Left ventricle myocardium inferior (tissue), 1 donor: ENCODE measurements at regions not wholly inside any gene's neighbourhood (a gene's known extent, or its start where the extent isn't known, plus 50 kb on each side); places are given as distances from the start of the nearest gene placed in this dataset.
"Not testable (repeated sequence)": the region's sequence is repeated elsewhere in the genome, so short reads cannot be mapped to it uniquely, and the experiment has no call there.

Experiments used
- DNase-seq: peaks from one replicate; pipeline ENCODE4 v3.0.0-alpha.2; 2020
- H3K27ac ChIP-seq: fragments of 200-600 bp; replicated peaks from 2 replicates; pipeline ENCODE4 v1.8.0; 2021
- H3K27me3 ChIP-seq: fragments of 200-600 bp; 2 replicates; pipeline ENCODE4 v1.8.0; 2021; ENCODE audit warnings: low read depth
- H3K36me3 ChIP-seq: fragments of 200-600 bp; 2 replicates; pipeline ENCODE4 v1.8.0; 2021
- H3K4me1 ChIP-seq: fragments of 200-600 bp; 2 replicates; pipeline ENCODE4 v1.8.0; 2021
- H3K4me3 ChIP-seq: fragments of 200-600 bp; 2 replicates; pipeline ENCODE4 v1.8.0; 2021; ENCODE audit warnings: mild to moderate bottlenecking, moderate library complexity
- H3K9me3 ChIP-seq: fragments of 200-600 bp; replicated peaks from 2 replicates; pipeline ENCODE4 v1.8.0; 2021
- CTCF ChIP-seq: fragments of 200-600 bp; IDR thresholded peaks from 2 replicates; pipeline ENCODE4 v1.8.0; 2021; ENCODE audit warnings: antibody characterized with exemption, mild to moderate bottlenecking, borderline replicate concordance
- intact Hi-C: fragments of 100-400 bp; cut with micrococcal nuclease; formaldehyde crosslinking; loops from one replicate; pipeline ENCODE4 v1.11.0; 2022
- donor health status: DM: no; HTN: yes; CAD: no; lungs with severe emphysema.

- Histone ChIP-seq H3K27ac (no peak overlapping the region), H3K27me3 (no peaks in the 10 kb centered on the region), H3K4me1 (no peaks in the 10 kb centered on the region), H3K9me3 (peaks cover 15% of the 10 kb centered on the region), H3K36me3 (no peaks in the 10 kb centered on the region), H3K4me3 (no peak overlapping the region)
- DNase-seq: no peak
- TF ChIP-seq CTCF: no peak
- intact Hi-C loops: no loop called here
Observed at GRCh38 chr7:79923953-79924352, 210.7 kb upstream of the GNAI1 start.

- H3K4me3 ChIP-seq: no peak overlapping the region
- intact Hi-C loops: no loop called here
- no peaks in the 10 kb centered on the region for H3K4me1 ChIP-seq
- H3K36me3 ChIP-seq: no peaks in the 10 kb centered on the region
- DNase-seq: no peak
- no peaks in the 10 kb centered on the region for H3K27me3 ChIP-seq
- peaks cover 11% of the 10 kb centered on the region for H3K9me3 ChIP-seq
- H3K27ac ChIP-seq: no peak overlapping the region
- no peak for TF ChIP-seq CTCF
Observed at GRCh38 chr7:79922894-79923293, 211.7 kb upstream of the GNAI1 start.

- H3K36me3 ChIP-seq: no peaks in the 10 kb centered on the region
- no peak for DNase-seq
- no peak overlapping the region for H3K4me3 ChIP-seq
- no peaks in the 10 kb centered on the region for H3K4me1 ChIP-seq
- intact Hi-C loops: no loop called here
- no peaks in the 10 kb centered on the region for H3K27me3 ChIP-seq
- TF ChIP-seq CTCF: no peak
- H3K9me3 ChIP-seq: peaks cover 11% of the 10 kb centered on the region
- H3K27ac ChIP-seq: no peak overlapping the region
Observed at GRCh38 chr7:79921976-79922375, 212.7 kb upstream of the GNAI1 start.

GRCh38 chr7:79918632-79919031, 216.0 kb upstream of the GNAI1 start:
- H3K36me3 ChIP-seq, intact Hi-C loops, H3K4me3 ChIP-seq, H3K27me3 ChIP-seq, H3K4me1 ChIP-seq, DNase-seq, H3K27ac ChIP-seq: not testable (repeated sequence)
- peaks cover 18% of the 10 kb centered on the region for H3K9me3 ChIP-seq

- H3K4me1 ChIP-seq, H3K27ac ChIP-seq, H3K27me3 ChIP-seq, intact Hi-C loops, H3K4me3 ChIP-seq, H3K36me3 ChIP-seq, H3K9me3 ChIP-seq, DNase-seq: not testable (repeated sequence)
Observed at GRCh38 chr7:79915346-79915745, 219.3 kb upstream of the GNAI1 start.

GRCh38 chr7:79912213-79912633, 222.4 kb upstream of the GNAI1 start:
- intact Hi-C loops: no loop called here
- no peak for TF ChIP-seq CTCF
- no peak overlapping the region for H3K27ac ChIP-seq

GRCh38 chr7:79911420-79911819, 223.2 kb upstream of the GNAI1 start:
- Histone ChIP-seq H3K4me1 (no peaks in the 10 kb centered on the region), H3K27ac (no peak overlapping the region), H3K9me3 (peaks cover 7% of the 10 kb centered on the region), H3K36me3 (no peaks in the 10 kb centered on the region), H3K27me3 (peaks cover 4% of the 10 kb centered on the region), H3K4me3 (no peak overlapping the region)
- no peak for TF ChIP-seq CTCF
- DNase-seq: no peak
- intact Hi-C loops: no loop called here

More at GRCh38 chr7:79912213-79912633, 222.4 kb upstream of the GNAI1 start:
- peaks cover 4% of the 10 kb centered on the region for H3K27me3 ChIP-seq
- no peaks in the 10 kb centered on the region for H3K4me1 ChIP-seq
- no peaks in the 10 kb centered on the region for H3K36me3 ChIP-seq
- DNase-seq: no peak
- peaks cover 7% of the 10 kb centered on the region for H3K9me3 ChIP-seq
- no peak overlapping the region for H3K4me3 ChIP-seq
